GM18499 (cell line): ENCODE measurements at regions not wholly inside any gene's neighbourhood (a gene's known extent, or its start where the extent isn't known, plus 50 kb on each side); places are given as distances from the start of the nearest gene placed in this dataset.

Source experiments
- ATAC-seq: cut with Tn5 transposase; IDR thresholded peaks from one replicate; pipeline ENCODE4 v1.9.1; 2021; ENCODE audit warnings: moderate number of reproducible peaks; ENCODE audit not compliant: insufficient read depth, unreplicated experiment

GRCh38 chr2:15700599-15701340, 109.1 kb downstream of the DDX1 start:
- ATAC-seq, result no peak

DNA sequence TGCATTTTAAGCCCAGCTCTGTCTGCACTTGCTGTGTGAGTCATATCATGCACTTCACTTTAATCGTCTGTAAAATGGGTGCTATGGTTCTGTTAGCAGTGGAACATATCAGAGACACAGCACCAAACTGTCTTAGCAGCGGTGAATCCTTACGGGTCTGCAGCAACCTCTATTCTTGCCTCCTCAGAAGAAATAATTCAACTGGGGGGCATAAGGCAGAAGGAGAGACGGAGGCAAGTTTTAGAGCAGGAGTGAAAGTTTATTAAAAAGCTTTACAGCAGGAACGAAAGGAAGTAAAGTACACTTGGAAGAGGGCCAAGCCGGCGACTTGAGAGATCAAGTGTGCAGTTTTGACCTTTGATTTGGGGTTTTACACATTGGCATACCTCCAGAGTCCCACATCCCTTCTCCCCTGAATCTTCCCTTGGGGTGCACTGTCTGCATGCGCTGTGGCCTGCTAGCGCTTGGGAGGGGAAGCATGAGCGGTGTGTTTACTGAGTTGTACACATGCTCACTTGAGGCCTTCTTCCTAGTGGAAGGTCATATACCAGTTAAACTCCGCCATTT, 109.8 kb downstream of the DDX1 start:
- no peak for ATAC-seq

DNA sequence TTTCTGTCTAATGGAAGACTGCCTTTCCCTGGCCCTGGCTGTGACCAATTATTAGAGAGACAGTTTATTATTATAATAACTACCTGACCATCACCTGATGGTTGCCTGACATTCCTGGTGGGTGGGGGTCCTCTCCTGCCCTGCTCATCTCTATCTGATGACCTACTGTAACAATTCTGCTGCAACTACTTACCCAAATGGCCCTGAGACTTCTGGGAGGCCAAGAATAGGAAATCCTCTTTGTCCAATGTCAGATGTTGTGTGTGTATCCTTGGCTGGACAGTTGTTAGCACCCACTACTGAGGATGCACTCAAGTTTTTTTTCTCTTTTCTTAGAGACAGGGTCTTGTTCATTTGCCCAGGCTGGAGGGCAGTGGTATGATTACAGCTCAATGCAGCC, 110.3 kb downstream of the DDX1 start:
- ATAC-seq, result no peak

- no peak for ATAC-seq
These were observed 110.8 kb downstream of the DDX1 start for GRCh38 chr2:15702452-15702851.

DNA sequence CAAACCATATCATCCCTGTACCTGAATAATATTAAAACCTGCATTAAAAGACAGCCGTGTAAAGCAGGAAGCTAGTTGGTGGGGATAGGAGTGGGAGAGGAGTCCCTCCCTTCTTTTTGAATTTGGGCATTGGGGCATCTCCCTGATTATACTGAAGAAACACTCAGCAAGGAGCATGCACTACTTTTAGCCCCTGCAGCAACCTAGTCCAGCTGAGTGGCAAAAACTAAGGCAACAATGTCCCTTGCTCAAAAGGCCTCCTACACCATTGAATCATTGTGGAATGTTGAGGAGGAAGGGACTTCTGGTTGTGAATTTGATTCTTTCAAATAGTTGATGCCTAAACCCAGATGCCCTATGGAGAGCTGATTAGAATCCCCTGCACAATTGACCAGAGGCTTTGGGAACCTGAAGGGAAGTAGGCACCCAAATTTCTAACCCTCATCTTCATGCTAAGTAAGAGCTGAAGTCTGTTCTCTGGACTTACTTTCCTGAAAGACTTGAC, 111.7 kb downstream of the DDX1 start:
- ATAC-seq, result no peak

GRCh38 chr2:15704086-15704787, 112.6 kb downstream of the DDX1 start:
- ATAC-seq, result no peak

DNA sequence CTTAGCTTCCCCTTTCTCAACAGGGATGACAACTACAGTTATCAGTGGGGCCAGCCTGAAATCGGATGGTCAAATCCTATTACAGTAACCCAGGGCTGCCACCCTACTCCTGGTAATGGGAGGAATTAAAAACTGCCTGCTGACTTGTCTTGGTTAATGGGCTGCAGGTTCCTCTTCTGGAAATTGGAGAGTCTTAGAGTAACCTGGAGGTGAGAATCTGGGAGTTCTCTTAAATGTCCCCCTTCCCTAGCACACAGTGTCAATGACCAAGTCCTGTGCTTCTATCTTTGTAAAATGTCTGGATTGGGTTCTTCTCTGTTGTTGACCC, 113.1 kb downstream of the DDX1 start:
- no peak for ATAC-seq

- no peak for ATAC-seq
These were observed 113.6 kb downstream of the DDX1 start for GRCh38 chr2:15705310-15705709.

GRCh38 chr2:15705839-15706386, 114.2 kb downstream of the DDX1 start:
- ATAC-seq, result no peak

DNA sequence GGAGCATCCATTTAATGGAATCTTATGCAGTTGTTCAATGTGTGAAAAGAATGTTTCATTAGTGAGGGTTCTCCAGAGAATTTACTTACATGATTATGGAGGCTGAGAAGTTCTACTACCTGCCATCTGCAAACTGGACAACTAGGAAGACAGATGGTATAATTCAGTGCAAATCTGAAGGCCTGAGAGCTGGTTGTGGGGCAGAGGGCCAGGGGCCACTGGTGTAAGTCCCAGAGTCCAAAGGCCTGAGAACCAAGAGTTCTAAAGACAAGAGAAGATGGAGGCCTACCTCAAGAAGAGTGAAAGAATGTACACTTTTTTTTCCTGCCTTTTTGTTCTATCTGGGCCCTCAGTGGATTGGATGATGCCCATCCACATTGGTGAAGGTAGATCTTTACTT, 114.8 kb downstream of the DDX1 start:
- no peak for ATAC-seq

GRCh38 chr2:15706986-15707632, 115.4 kb downstream of the DDX1 start:
- ATAC-seq, result no peak

- no peak for ATAC-seq
These were observed 116.5 kb downstream of the DDX1 start for GRCh38 chr2:15708161-15708560.

GRCh38 chr2:15708865-15709820, 117.5 kb downstream of the DDX1 start:
- ATAC-seq, result no peak

DNA sequence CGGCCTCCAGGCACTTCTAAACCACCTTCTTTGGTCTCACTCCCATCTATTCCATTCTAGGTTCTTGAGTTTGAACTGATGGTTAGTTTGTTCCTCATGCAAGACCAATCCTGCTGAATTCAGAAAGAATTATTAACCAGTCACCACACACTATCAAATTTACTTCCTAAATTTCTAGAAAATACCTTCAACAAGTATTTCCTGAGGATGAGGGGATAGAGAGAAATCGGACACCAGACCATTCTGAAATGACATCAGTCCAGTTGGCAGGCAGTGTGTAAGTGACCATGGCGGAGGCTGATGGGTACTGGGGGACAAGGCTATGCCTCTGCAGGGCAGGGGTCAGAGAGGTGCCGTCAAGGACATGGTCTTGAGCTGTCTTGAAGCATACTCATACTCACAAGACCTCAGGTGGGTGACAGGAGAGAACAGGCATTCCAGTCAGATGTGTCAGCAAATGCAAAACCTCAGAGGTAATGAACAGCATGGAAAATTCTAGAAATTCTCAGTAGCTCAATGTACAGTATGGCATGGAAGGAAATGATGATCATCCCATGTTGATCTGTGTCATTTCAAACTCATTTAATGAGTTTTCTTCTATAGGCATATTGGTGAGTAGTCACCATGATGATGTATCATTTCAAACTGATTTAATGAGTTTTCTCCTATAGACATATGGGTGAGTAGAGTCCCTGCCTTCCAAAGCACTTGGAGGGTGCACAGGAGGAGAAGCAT, 119.6 kb downstream of the DDX1 start:
- no peak for ATAC-seq

DNA sequence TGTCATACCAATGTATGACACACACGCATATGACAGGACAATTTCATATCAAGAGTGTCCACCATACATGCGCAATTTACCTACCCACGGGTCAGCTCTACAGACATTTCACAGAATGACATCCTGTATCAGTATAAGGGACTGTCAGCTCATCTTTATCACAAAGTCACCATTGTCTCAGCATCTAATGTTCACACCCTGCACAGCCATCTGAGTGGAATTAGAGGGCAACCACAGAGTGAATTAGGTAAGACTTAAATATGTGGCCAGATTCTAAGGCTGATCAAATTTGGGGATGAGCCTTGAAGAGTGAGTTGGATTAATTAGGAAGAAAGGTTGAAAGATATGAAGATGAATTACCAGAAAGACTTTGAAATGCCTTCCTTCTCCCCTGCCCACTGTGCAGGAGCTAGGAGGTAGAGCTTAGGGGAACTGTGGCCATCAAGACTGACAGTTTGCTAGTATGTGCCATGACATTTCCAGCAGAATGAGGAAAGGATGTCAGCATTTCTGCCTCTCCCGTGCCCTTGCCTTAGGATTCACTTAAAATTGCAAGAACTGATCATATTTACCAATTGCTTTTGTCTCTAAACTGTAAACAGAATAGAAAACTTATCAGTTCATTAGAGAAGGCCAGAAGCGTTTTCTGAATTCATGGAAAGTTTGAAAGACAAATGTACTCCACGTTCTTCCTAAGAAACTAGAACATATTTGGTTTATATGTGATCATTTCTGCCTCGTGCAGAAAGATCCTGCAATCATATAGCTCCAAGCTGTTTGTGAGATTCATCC, 121.1 kb downstream of the DDX1 start:
- no peak for ATAC-seq

- ATAC-seq, result no peak
These were observed 121.8 kb downstream of the DDX1 start for GRCh38 chr2:15713475-15713874.

- no peak for ATAC-seq
These were observed 122.3 kb downstream of the DDX1 start for GRCh38 chr2:15714002-15714401.

GRCh38 chr2:15714609-15715008, 122.9 kb downstream of the DDX1 start:
- ATAC-seq, result no peak
